ENCODE measurements at regions not wholly inside any gene's neighbourhood (a gene's known extent, or its start where the extent isn't known, plus 50 kb on each side); places are given as distances from the start of the nearest gene placed in this dataset.
"Not testable (repeated sequence)": the region's sequence is repeated elsewhere in the genome, so short reads cannot be mapped to it uniquely, and the experiment has no call there.

- no peak overlapping the region for H3K27ac ChIP-seq (ENCODE audit: low read depth, low read length)
- H3K4me3 ChIP-seq (ENCODE audit: low read depth in 1 of 2, low read length in 2 of 2): no peak overlapping the region
- H3K36me3 ChIP-seq (ENCODE audit: insufficient read depth, low read length): no peaks in the 10 kb centered on the region
- H3K27me3 ChIP-seq (ENCODE audit: control insufficient read depth in 1 of 2, insufficient read depth in 2 of 2, low read length in 2 of 2): peaks cover 0 to 11% of the 10 kb centered on the region in 2 donors
- no peaks in the 10 kb centered on the region for H3K4me1 ChIP-seq (ENCODE audit: insufficient read depth, low read length)
- no peaks in the 10 kb centered on the region for H3K9me3 ChIP-seq (ENCODE audit: low read length)
- no peak overlapping the region for H3K9ac ChIP-seq (ENCODE audit: low read length)
These were observed 50.0 kb downstream of the SPRING1 start for GRCh38 chr12:116687888-116688287.

GRCh38 chr12:116684891-116685290 lies 53.0 kb downstream of the SPRING1 start:
- Histone ChIP-seq H3K36me3 (ENCODE audit: insufficient read depth, low read length) (no peaks in the 10 kb centered on the region), H3K4me1 (ENCODE audit: insufficient read depth, low read length) (no peaks in the 10 kb centered on the region), H3K4me3 (ENCODE audit: low read depth in 1 of 2, low read length in 2 of 2) (no peak overlapping the region), H3K27me3 (ENCODE audit: control insufficient read depth in 1 of 2, insufficient read depth in 2 of 2, low read length in 2 of 2) (no peaks in the 10 kb centered on the region), H3K9me3 (ENCODE audit: low read length) (no peaks in the 10 kb centered on the region), H3K9ac (ENCODE audit: low read length) (no peak overlapping the region), H3K27ac (ENCODE audit: low read depth, low read length) (no peak overlapping the region)

- H3K27ac ChIP-seq (ENCODE audit: low read depth, low read length): no peak overlapping the region
- H3K4me3 ChIP-seq (ENCODE audit: low read depth in 1 of 2, low read length in 2 of 2): no peak overlapping the region
- H3K36me3 ChIP-seq (ENCODE audit: insufficient read depth, low read length): no peaks in the 10 kb centered on the region
- H3K27me3 ChIP-seq (ENCODE audit: control insufficient read depth in 1 of 2, insufficient read depth in 2 of 2, low read length in 2 of 2): no peaks in the 10 kb centered on the region
- no peaks in the 10 kb centered on the region for H3K9me3 ChIP-seq (ENCODE audit: low read length)
- no peaks in the 10 kb centered on the region for H3K4me1 ChIP-seq (ENCODE audit: insufficient read depth, low read length)
- H3K9ac ChIP-seq (ENCODE audit: low read length): no peak overlapping the region
These were observed 60.6 kb downstream of the SPRING1 start for GRCh38 chr12:116677202-116677661.

- H3K4me1 ChIP-seq (ENCODE audit: insufficient read depth, low read length): no peaks in the 10 kb centered on the region
- no peaks in the 10 kb centered on the region for H3K9me3 ChIP-seq (ENCODE audit: low read length)
- no peak overlapping the region for H3K9ac ChIP-seq (ENCODE audit: low read length)
- no peak overlapping the region for H3K4me3 ChIP-seq (ENCODE audit: low read depth in 1 of 2, low read length in 2 of 2)
- no peaks in the 10 kb centered on the region for H3K36me3 ChIP-seq (ENCODE audit: insufficient read depth, low read length)
- H3K27me3 ChIP-seq (ENCODE audit: control insufficient read depth in 1 of 2, insufficient read depth in 2 of 2, low read length in 2 of 2): no peaks in the 10 kb centered on the region
- H3K27ac ChIP-seq (ENCODE audit: low read depth, low read length): no peak overlapping the region
These were observed 62.3 kb downstream of the SPRING1 start for GRCh38 chr12:116675339-116676107.

- no peak overlapping the region for H3K4me3 ChIP-seq (ENCODE audit: low read depth in 1 of 2, low read length in 2 of 2)
- no peaks in the 10 kb centered on the region for H3K9me3 ChIP-seq (ENCODE audit: low read length)
- H3K9ac ChIP-seq (ENCODE audit: low read length): no peak overlapping the region
- no peaks in the 10 kb centered on the region for H3K4me1 ChIP-seq (ENCODE audit: insufficient read depth, low read length)
- no peaks in the 10 kb centered on the region for H3K27me3 ChIP-seq (ENCODE audit: control insufficient read depth in 1 of 2, insufficient read depth in 2 of 2, low read length in 2 of 2)
- H3K27ac ChIP-seq (ENCODE audit: low read depth, low read length): no peak overlapping the region
- no peaks in the 10 kb centered on the region for H3K36me3 ChIP-seq (ENCODE audit: insufficient read depth, low read length)
These were observed 63.2 kb downstream of the SPRING1 start for GRCh38 chr12:116674643-116675183.

GRCh38 chr12:116673681-116674111 lies 64.2 kb downstream of the SPRING1 start:
- Histone ChIP-seq H3K9ac (ENCODE audit: low read length) (no peak overlapping the region), H3K36me3 (ENCODE audit: insufficient read depth, low read length) (no peaks in the 10 kb centered on the region), H3K9me3 (ENCODE audit: low read length) (no peaks in the 10 kb centered on the region), H3K4me3 (ENCODE audit: low read depth in 1 of 2, low read length in 2 of 2) (no peak overlapping the region), H3K27ac (ENCODE audit: low read depth, low read length) (no peak overlapping the region), H3K4me1 (ENCODE audit: insufficient read depth, low read length) (no peaks in the 10 kb centered on the region), H3K27me3 (ENCODE audit: control insufficient read depth in 1 of 2, insufficient read depth in 2 of 2, low read length in 2 of 2) (no peaks in the 10 kb centered on the region)

GRCh38 chr12:116672842-116673516 lies 64.9 kb downstream of the SPRING1 start:
- Histone ChIP-seq H3K27ac (ENCODE audit: low read depth, low read length) (no peak overlapping the region), H3K9me3 (ENCODE audit: low read length) (no peaks in the 10 kb centered on the region), H3K4me3 (ENCODE audit: low read depth in 1 of 2, low read length in 2 of 2) (no peak overlapping the region), H3K4me1 (ENCODE audit: insufficient read depth, low read length) (no peaks in the 10 kb centered on the region), H3K9ac (ENCODE audit: low read length) (no peak overlapping the region), H3K27me3 (ENCODE audit: control insufficient read depth in 1 of 2, insufficient read depth in 2 of 2, low read length in 2 of 2) (no peaks in the 10 kb centered on the region), H3K36me3 (ENCODE audit: insufficient read depth, low read length) (no peaks in the 10 kb centered on the region)

- Histone ChIP-seq H3K9ac (ENCODE audit: low read length) (no peak overlapping the region), H3K9me3 (ENCODE audit: low read length) (no peaks in the 10 kb centered on the region), H3K4me1 (ENCODE audit: insufficient read depth, low read length) (no peaks in the 10 kb centered on the region), H3K27ac (ENCODE audit: low read depth, low read length) (no peak overlapping the region), H3K36me3 (ENCODE audit: insufficient read depth, low read length) (no peaks in the 10 kb centered on the region), H3K27me3 (ENCODE audit: control insufficient read depth in 1 of 2, insufficient read depth in 2 of 2, low read length in 2 of 2) (no peaks in the 10 kb centered on the region), H3K4me3 (ENCODE audit: low read depth in 1 of 2, low read length in 2 of 2) (no peak overlapping the region)
These were observed 65.9 kb downstream of the SPRING1 start for GRCh38 chr12:116672010-116672409.

GRCh38 chr12:116670859-116671258 lies 67.0 kb downstream of the SPRING1 start:
- Histone ChIP-seq H3K27me3 (ENCODE audit: control insufficient read depth in 1 of 2, insufficient read depth in 2 of 2, low read length in 2 of 2) (no peaks in the 10 kb centered on the region), H3K27ac (ENCODE audit: low read depth, low read length) (no peak overlapping the region), H3K4me3 (ENCODE audit: low read depth in 1 of 2, low read length in 2 of 2) (no peak overlapping the region), H3K9ac (ENCODE audit: low read length) (no peak overlapping the region), H3K4me1 (ENCODE audit: insufficient read depth, low read length) (no peaks in the 10 kb centered on the region), H3K9me3 (ENCODE audit: low read length) (no peaks in the 10 kb centered on the region), H3K36me3 (ENCODE audit: insufficient read depth, low read length) (no peaks in the 10 kb centered on the region)

- Histone ChIP-seq H3K9me3 (ENCODE audit: low read length) (no peaks in the 10 kb centered on the region), H3K4me1 (ENCODE audit: insufficient read depth, low read length) (no peaks in the 10 kb centered on the region), H3K36me3 (ENCODE audit: insufficient read depth, low read length) (no peaks in the 10 kb centered on the region), H3K27me3 (ENCODE audit: control insufficient read depth in 1 of 2, insufficient read depth in 2 of 2, low read length in 2 of 2) (no peaks in the 10 kb centered on the region), H3K4me3 (ENCODE audit: low read depth in 1 of 2, low read length in 2 of 2) (no peak overlapping the region), H3K9ac (ENCODE audit: low read length) (no peak overlapping the region), H3K27ac (ENCODE audit: low read depth, low read length) (no peak overlapping the region)
These were observed 70.1 kb downstream of the SPRING1 start for GRCh38 chr12:116667752-116668151.

GRCh38 chr12:116666829-116667228 lies 71.0 kb downstream of the SPRING1 start:
- H3K27ac ChIP-seq (ENCODE audit: low read depth, low read length); H3K4me3 ChIP-seq (ENCODE audit: low read depth in 1 of 2, low read length in 2 of 2); H3K27me3 ChIP-seq (ENCODE audit: control insufficient read depth in 1 of 2, insufficient read depth in 2 of 2, low read length in 2 of 2); H3K9me3 ChIP-seq (ENCODE audit: low read length); H3K4me1 ChIP-seq (ENCODE audit: insufficient read depth, low read length); H3K36me3 ChIP-seq (ENCODE audit: insufficient read depth, low read length); H3K9ac ChIP-seq (ENCODE audit: low read length): not testable (repeated sequence)
